ENCODE measurements at regions not wholly inside any gene's neighbourhood (a gene's known extent, or its start where the extent isn't known, plus 50 kb on each side); places are given as distances from the start of the nearest gene placed in this dataset.
A peak's percentile ranks its signal among the peaks of the same experiment; 100 is the strongest.

GRCh38 chr3:9301091-9301490, 51.6 kb upstream of the SRGAP3 start:
- DNase-seq = no peak

GRCh38 chr3:9301798-9302197, 52.4 kb upstream of the SRGAP3 start:
- no peak for DNase-seq

GRCh38 chr3:9302425-9303181, 53.2 kb upstream of the SRGAP3 start:
- DNase-seq = peak; percentile 94

GRCh38 chr3:9308298-9308990, 54.4 kb upstream of the THUMPD3 start:
- DNase-seq = no peak

GRCh38 chr3:9310043-9310442, 52.8 kb upstream of the THUMPD3 start:
- no peak for DNase-seq

GRCh38 chr3:9311228-9311627, 51.6 kb upstream of the THUMPD3 start:
- no peak for DNase-seq
